Upper lobe of left lung (tissue), 4 donors: ENCODE measurements at regions not wholly inside any gene's neighbourhood (a gene's known extent, or its start where the extent isn't known, plus 50 kb on each side); places are given as distances from the start of the nearest gene placed in this dataset.

Experiments used
- CTCF ChIP-seq, 6 experiments: fragments of 450-650 bp in 4 of 6; fragments of 200-600 bp in 2 of 6; sonication (generic) in 2 of 6; IDR thresholded peaks; one replicate each; pipeline ENCODE4 v1.5.1; 2016 to 2019; ENCODE audit warnings: antibody characterized with exemption in 6 of 6
- EP300 ChIP-seq, 4 donors: sonication (generic); formaldehyde crosslinking; IDR thresholded peaks; one replicate each; pipeline ENCODE4 v1.5.1; 2017; ENCODE audit warnings: antibody characterized with exemption in 4 of 4, control low read depth in 2 of 4

GRCh38 chr4:182068920-182069319 lies 174.3 kb upstream of the TENM3 start:
- TF ChIP-seq EP300 (IDR thresholded peaks at IDR 0.05) (no peak), CTCF (IDR thresholded peaks at IDR 0.05) (no peak)
